ENCODE measurements at regions not wholly inside any gene's neighbourhood (a gene's known extent, or its start where the extent isn't known, plus 50 kb on each side); places are given as distances from the start of the nearest gene placed in this dataset.
"Not testable (repeated sequence)": the region's sequence is repeated elsewhere in the genome, so short reads cannot be mapped to it uniquely, and the experiment has no call there.

DNA sequence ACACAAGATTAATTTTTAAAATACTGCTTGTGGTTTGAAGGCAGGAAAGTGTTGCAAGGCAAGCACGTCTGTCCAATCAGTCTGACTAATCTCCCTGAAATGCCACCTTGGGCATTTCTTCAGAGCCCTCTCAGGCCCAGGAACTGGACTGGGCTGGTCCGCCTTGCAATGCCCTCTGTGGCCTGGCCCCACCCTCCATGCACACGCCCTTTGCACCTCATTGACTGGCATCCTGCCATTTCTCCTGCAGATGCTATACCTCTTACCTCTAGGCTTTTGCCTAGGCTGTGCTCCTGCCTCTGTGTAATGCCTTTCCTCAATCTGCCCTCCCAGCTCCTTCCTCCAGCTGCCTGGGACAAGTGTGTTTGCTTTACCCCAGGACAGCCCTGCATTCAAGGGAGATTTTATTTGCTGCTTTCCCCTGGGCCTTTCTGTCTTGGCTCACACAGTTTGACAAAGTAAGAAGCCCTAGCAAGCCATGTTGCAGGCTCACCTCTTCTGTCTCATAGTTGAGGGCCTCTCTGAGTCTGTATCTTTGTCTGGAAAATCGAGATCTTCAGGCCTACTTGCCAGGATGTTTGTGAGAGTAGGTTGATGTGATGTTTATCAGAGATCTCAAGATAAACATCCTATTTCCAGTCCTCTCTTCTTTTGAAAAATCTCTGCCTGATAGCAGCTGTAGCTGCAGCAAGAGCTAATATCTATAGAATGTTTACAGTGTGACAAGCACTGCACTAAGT, 149.2 kb upstream of the JUN start:
- DNase-seq (ENCODE audit: low read depth, low spot score) = no peak

- DNase-seq (ENCODE audit: low read depth, low spot score) = no peak
Measured at GRCh38 chr1:58933599-58933926, 149.7 kb upstream of the JUN start.

- DNase-seq (ENCODE audit: low read depth, low spot score) = no peak
Measured at GRCh38 chr1:58934706-58935105, 150.9 kb upstream of the JUN start.

GRCh38 chr1:58936973-58937372, 153.1 kb upstream of the JUN start:
- no peak for DNase-seq (ENCODE audit: low read depth, low spot score)

DNA sequence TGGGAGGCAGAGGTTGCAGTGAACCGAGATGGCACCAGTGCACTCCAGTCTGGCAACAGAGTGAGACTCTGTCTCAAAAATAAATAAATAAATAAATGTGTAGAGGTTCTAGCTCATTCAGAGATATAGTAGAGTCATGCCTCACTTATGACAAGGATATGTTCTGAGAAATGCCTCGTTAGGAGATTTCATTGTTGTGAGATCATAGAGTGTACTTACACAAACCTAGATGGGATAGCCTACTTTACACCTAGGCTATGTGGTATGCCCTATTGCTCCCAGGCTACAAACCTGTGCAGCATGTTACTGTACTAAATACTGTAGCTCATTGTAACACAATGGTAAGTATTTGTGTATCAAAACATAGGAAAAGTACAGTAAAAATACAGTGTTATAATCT, 155.3 kb upstream of the JUN start:
- DNase-seq (ENCODE audit: low read depth, low spot score) = no peak

DNA sequence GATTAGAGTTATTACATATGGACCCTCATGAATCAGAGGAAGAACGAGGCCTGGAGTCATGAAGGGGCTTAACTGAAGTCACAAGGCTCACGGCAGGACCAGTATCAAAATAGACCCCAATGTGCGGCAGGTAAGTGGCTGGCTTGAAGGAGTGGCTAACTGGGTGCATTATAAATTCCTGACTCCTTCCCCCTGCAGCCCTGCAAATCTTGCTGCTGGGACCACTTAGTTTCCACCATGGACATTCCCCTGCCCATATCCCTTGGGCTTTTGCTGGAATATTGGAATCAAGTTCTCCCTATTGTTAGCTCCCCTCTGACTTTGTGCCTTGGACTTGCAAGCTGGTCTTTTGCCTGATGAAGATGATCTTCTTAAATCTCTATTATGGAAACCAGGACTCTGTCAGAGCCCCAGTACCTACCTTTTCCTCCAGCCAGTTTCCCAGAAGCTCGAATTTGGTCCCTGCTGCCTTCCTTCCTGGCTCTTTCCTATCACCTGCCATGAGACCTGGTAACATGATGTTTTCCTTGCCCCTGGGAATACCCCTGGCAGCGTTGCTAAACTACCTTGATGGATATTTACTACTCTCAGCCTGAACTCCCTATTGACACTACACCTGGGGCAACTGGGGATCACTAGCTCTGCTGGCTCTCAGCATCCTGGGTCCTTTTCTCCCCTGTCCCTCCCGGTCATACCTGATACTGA, 156.0 kb upstream of the JUN start:
- DNase-seq (ENCODE audit: low read depth, low spot score) = no peak

DNA sequence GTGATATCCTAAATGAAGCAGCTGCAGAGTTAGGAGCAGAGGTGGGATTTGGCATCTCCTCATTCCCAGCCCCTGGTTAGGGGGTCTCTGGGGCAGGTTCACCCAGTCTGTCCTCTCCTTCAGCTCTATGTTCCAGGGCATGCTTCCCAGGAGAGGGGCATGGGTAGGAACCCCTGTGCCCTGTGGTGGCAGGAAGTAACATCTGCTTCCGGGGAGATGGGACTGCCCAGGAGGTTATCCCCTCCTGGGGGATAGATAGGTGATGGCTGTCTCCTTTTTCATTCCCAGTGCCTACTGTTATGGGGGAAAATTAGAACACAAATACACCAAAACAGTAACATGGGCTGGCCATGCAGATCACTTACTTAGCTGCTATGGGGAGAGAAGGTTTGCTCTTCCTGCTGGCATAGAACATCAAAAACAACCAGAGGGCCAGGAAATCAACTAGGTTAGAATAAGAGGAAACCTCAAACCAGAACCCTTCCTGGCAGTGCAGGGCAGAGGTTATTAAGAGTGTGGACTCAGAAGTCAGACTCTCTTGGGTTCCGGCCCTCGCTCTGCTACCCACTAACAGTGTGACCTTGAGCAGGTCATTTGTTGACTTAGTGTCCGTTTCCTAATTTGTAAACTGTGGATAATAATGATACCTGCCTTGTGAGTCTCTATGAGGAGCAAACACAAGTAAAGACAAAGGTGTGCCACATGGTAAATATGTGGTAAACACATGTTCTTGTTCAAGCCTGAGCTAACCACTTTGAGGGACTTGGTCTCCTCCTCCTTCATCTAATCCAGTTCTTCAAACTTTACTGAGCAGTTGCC, 157.8 kb upstream of the JUN start:
- DNase-seq (ENCODE audit: low read depth, low spot score) = no peak

GRCh38 chr1:58942759-58943191, 158.9 kb upstream of the JUN start:
- no peak for DNase-seq (ENCODE audit: low read depth, low spot score)

DNA sequence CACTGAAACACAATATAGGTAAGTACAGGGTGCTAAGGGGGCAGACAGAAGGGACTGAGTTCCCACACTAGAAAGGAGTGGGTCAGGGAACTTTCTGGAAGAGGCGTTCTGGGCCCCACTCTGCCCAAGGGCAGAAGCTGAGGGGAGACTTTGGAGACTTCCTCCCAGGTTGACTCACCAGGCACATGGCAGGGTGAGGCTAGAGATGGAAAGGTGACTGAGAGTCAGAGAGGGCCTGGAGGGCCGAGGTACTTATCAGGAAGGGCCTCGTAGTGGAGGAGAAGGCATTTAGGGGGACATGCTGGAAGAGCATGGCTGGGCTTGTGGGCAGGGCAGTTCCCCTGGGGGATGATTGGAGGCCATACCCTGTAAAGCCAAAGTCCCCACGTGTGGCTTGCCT, 159.9 kb upstream of the JUN start:
- DNase-seq (ENCODE audit: low read depth, low spot score) = no peak

- DNase-seq (ENCODE audit: low read depth, low spot score) = no peak
Measured at GRCh38 chr1:58944439-58944838, 160.6 kb upstream of the JUN start.

- no peak for DNase-seq (ENCODE audit: low read depth, low spot score)
Measured at GRCh38 chr1:58946390-58946789, 162.5 kb upstream of the JUN start.

DNA sequence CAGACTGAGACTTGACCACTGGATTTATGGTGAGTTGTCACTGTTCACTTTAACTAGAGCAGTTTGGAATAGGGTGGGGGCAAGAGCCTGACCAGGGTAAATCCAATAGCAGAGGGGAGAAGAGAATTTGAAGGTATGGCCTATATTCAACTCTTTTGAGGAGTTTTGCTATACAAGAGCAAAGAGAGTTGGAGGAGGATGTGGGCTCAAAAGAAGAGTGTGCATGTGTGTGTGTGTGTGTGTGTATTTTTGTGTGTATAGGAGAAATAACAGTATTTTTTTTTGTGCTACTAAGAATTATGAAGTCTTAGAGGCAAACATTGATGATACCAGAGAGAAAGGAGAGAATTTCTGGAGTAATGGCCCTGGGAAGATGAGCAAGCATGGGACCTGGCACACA, 164.8 kb upstream of the JUN start:
- DNase-seq (ENCODE audit: low read depth, low spot score) = no peak

- DNase-seq (ENCODE audit: low read depth, low spot score) = no peak
Measured at GRCh38 chr1:58949551-58950220, 165.8 kb upstream of the JUN start.

GRCh38 chr1:58950897-58951296, 167.1 kb upstream of the JUN start:
- DNase-seq (ENCODE audit: low read depth, low spot score) = no peak

GRCh38 chr1:58953951-58954350, 170.1 kb upstream of the JUN start:
- DNase-seq (ENCODE audit: low read depth, low spot score) = not testable (repeated sequence)

DNA sequence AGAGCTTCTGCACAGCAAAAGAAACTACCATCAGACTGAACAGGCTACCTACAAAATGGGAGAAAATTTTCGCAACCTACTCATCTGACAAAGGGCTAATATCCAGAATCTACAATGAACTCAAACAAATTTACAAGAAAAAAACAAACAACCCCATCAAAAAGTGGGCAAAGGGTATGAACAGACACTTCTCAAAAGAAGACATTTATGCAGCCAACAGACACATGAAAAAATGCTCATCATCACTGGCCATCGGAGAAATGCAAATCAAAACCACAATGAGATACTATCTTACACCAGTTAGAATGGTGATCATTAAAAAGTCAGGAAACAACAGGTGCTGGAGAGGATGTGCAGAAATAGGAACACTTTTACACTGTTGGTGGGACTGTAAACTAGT, 179.4 kb upstream of the JUN start:
- not testable (repeated sequence) for DNase-seq (ENCODE audit: low read depth, low spot score)

DNA sequence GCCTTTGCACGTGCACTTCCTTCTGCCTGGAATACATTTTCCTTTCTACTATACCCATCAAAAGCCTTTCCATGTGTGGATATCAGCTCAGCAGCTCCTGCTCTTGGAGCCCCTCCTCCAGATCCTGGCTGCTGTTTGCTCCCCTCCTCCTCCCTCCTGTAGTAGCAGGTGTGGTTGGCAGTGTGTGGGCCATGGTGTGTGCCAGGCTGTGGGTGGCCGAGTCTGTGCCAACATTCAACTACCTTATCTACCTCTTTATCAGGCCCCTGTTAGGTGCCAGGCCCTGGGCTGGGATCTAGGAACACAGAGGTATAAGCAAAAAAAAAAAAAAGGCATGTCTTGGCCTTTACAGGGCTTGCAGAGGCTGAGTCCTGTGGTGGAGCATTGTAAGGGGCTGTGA, 180.6 kb upstream of the JUN start:
- no peak for DNase-seq (ENCODE audit: low read depth, low spot score)

DNA sequence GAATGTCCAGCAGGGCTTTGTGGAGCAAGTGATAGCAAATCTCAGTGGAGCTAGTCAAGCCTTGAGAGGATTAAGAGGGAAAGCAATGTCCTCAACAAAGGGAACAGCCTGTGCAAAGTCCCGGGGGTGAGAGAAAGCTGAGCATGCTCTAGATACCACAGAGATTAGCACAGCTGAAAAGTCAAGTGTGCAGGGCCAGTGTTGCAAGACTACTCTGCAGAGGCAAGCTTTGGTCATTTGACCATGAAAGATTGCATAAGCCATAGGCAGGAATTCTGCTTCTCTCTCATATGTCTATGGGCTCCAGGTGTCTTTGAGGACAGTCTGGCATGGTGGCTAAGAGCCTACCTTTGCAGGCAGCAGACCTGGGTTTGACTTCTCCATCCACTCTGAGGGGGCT, 181.0 kb upstream of the JUN start:
- DNase-seq (ENCODE audit: low read depth, low spot score) = no peak

DNA sequence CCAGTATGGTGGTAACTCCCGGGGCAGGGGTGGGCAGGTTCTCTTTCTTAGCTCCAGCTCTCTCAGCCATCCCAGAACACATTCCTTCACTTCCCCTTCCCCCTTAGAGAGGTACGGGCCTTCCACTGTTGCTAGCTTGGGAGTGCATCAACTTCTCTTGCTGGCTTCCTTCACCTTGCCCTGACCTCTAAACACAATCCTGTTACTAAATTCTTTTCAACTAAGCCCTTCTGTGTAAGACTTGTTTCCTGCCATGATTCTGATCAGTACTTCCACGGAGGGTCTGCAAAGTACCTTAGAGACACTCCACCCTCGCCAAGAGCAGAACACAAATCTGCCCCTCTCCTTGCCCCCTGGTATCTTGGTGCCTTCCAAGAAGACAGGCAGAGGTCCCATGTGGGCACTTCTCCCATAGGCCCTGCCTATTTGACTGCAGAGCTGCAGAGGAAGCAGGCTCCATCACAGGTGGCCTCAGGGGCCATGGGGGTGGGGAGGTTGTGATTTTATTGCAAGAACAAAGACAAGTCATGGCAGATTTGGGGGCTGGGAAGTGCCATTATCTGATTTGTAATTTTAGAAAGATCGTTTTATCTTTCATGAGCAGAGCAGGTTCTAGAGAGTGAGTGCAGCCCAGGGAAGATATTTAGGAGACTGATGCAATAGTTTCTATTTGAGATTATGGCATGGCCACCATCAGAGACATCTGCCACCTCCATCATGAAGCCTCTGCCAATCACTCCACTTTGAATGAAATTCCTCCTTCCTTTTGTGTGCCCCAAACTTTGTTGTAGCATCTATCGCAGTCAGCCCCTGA, 182.5 kb upstream of the JUN start:
- DNase-seq (ENCODE audit: low read depth, low spot score) = no peak

- no peak for DNase-seq (ENCODE audit: low read depth, low spot score)
Measured at GRCh38 chr1:58966917-58967740, 183.3 kb upstream of the JUN start.

Data from ELF-1 (cell line).